Prostate gland (tissue), 2 donors: ENCODE measurements at regions not wholly inside any gene's neighbourhood (a gene's known extent, or its start where the extent isn't known, plus 50 kb on each side); places are given as distances from the start of the nearest gene placed in this dataset.

Experiments used
- POLR2A ChIP-seq: fragments of 450-650 bp; IDR thresholded peaks from one replicate; pipeline ENCODE4 v1.6.1; 2016; ENCODE audit warnings: antibody characterized with exemption, mild to moderate bottlenecking
- POLR2AphosphoS5 ChIP-seq: sonication (generic); formaldehyde crosslinking; IDR thresholded peaks from one replicate; pipeline ENCODE4 v1.6.1; 2017; ENCODE audit warnings: antibody characterized with exemption
- TF ChIP-seq, protein P1 (sequence below), 4 experiments: fragments of 200-600 bp in 2 of 4; fragments of 450-650 bp in 2 of 4; sonication (generic) in 2 of 4; IDR thresholded peaks; 1 replicate in 3 of 4; 2 replicates in 1 of 4; pipeline ENCODE4 v1.5.1; 2016 to 2019; ENCODE audit warnings: antibody characterized with exemption in 4 of 4, mild to moderate bottlenecking in 2 of 4, moderate library complexity in 2 of 4

DNA sequence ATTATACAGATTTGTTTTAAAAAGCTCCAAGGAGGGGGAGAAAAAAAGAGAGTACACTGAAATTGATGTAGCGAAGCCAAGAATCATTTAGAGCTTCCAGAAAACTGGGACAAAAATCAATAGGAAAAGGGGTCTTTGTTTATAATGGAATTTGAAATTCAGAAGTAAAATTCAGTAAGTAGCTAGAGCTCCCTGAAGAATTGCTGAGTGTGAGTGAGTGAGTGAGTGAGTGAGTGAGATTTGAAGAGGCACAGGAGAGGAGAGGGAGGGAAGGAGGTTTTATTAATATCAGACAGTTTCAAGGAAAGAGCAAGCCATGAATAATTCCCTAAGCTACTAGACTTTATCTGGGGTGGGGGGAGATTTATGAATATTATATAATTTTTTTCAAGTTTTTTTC lies 60.7 kb upstream of the ARHGAP28 start:
- TF ChIP-seq POLR2A: no peak
- no peak for TF ChIP-seq POLR2AphosphoS5
- TF ChIP-seq, protein P1, sequence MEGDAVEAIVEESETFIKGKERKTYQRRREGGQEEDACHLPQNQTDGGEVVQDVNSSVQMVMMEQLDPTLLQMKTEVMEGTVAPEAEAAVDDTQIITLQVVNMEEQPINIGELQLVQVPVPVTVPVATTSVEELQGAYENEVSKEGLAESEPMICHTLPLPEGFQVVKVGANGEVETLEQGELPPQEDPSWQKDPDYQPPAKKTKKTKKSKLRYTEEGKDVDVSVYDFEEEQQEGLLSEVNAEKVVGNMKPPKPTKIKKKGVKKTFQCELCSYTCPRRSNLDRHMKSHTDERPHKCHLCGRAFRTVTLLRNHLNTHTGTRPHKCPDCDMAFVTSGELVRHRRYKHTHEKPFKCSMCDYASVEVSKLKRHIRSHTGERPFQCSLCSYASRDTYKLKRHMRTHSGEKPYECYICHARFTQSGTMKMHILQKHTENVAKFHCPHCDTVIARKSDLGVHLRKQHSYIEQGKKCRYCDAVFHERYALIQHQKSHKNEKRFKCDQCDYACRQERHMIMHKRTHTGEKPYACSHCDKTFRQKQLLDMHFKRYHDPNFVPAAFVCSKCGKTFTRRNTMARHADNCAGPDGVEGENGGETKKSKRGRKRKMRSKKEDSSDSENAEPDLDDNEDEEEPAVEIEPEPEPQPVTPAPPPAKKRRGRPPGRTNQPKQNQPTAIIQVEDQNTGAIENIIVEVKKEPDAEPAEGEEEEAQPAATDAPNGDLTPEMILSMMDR (IDR thresholded peaks at IDR 0.05): no peak
